Stimulated activated CD4-positive, alpha-beta T cell treated with anti-CD3 and anti-CD28 coated beads, Interleukin-2, amount 100 ng/mL, for 24 hours (primary cell): ENCODE measurements at regions not wholly inside any gene's neighbourhood (a gene's known extent, or its start where the extent isn't known, plus 50 kb on each side); places are given as distances from the start of the nearest gene placed in this dataset.
"Not testable (repeated sequence)": the region's sequence is repeated elsewhere in the genome, so short reads cannot be mapped to it uniquely, and the experiment has no call there.

Source experiments
- DNase-seq, 2 donors: peaks; one replicate each; pipeline ENCODE4 v3.0.0-alpha.2; 2020

DNA sequence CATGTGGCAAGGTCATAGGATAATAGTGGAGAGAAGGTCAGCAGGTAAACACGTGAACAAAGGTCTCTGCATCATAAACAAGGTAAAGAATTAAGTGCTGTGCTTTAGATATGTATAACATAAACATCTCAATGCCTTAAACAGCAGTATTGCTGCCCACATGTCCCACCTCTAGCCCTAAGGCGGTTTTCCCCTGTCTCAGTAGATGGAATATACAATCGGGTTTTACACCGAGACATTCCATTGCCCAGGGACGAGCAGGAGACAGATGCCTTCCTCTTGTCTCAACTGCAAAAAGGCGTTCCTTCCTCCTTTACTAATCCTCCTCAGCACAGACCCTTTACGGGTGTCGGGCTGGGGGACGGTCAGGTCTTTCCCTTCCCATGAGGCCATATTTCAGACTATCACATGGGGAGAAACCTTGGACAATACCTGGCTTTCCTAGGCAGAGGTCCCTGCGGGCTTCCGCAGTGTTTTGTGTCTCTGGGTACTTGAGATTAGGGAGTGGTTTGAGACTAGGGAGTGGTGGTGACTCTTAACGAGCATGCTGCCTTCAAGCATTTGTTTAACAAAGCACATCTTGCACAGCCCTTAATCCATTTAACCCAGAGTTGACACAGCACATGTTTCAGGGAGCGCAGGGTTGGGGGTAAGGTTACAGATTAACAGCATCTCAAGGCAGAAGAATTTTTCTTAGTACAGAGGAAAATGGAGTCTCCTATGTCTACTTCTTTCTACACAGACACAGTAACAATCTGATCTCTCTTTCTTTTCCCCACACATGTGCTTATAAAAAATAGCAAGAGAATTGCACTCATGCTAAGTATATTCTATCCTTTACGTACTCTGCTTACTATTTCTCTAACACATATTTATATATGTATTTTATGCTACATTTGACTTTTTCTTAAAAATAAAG, 347.7 kb upstream of the TMEFF2 start:
- DNase-seq, result not testable (repeated sequence)

DNA sequence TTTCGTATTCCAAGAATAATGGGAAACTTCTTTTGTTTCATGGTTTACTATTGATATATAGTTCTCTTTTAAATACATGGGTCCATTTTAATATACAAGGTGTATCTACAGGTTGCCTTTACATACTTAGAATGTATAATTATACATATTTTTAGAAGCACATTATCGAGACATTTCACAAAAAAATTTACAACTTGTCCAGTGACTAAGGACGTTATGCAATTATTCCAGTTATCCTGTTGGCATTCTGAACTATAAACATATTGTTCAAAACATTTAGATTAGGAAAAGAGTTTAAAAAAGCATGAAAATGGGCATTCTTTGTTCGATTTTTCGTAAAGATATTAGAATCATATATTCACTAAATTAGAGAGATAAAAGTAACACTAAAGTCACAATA, 344.6 kb upstream of the TMEFF2 start:
- DNase-seq, result no peak

DNA sequence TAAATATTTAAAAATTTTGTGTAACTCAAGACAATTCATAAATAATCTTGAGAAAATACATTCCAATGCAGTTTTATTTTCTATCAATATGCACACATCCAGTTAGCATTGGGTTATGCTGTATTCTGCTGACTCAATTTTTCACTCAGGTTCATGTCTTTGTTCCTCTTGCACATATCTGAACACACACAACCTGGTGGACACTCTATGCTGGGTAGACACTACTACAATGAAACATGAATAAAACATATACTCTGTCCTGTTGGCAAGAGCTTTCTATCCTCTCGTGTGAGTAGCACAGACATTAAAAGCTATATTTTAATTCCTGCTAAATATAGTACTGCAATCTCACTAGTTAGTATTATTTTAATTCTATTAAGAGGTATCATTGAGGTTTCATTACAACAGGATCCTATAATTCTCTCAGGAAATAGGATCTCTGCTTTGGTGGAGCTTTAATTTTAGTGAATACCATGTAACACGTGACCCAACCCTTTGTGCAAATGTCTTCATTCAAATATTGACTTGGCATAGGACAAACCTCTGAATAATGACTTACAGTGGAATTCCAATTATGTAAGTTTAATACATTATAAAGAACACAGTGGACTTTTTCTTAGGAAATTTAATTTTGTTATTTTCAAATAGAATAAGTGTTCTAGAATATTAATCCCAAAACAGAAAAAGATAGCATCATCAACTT, 342.3 kb upstream of the TMEFF2 start:
- DNase-seq, result no peak

DNA sequence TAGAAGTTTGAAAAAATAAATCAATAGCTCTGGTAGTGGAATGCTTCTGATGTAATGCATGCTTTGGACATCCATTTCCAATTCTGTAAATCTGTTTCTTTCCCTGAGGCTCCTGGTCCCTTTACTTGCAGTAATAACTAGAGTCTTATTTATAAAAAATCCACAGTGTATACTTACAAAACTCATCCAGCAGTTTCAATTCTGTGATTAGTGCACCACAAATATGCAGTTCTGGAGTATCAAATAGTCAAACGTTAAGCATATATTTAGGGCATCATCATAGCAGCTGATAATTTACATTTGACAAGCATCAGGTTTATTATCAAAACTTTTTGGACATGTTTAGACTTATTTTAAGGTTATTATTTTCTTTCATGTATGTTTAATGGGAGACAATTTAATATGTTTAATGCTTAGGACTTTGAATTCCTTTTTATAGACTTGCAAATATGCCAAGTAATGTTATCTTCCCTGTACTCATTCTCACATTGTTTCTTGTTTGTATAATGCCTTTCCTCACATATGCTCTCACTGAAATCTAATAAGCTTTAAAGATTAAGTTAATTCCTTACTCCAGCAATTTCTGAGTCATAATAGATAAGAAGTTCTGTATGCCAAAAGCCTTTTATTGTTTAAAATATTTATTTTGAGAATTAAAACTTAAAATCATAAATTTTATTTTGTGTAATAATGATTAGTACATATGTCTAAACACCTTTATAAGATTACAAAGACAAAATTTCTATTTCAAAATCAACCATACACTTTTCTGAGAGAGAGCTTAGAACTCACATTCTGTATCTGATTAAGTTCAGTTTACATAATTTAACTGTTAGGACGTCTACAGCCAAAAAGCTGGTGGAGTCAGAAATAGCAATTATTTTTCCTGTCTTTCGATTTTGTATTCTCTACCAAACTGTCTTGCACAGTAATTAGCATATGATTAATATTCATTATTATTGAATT, 341.5 kb upstream of the TMEFF2 start:
- no peak for DNase-seq

DNA sequence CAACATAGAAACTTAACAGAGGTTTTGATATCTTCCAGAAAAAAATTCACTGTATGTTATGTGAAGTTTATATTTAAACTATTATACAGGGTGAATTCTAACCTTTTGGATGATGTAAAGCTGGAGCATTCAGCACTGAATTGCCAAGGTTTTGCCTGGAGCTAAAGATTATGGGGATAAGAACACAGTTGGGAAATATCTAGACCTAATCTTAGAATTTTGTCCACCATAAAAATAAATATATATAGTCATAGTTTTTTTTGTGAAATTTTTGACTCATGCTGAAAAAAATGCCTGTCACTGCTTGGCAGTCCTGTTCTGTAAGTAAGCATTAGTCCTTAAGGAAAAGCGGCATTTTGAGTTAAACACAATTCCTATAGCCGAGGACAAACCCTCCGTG, 339.3 kb upstream of the TMEFF2 start:
- no peak for DNase-seq

DNA sequence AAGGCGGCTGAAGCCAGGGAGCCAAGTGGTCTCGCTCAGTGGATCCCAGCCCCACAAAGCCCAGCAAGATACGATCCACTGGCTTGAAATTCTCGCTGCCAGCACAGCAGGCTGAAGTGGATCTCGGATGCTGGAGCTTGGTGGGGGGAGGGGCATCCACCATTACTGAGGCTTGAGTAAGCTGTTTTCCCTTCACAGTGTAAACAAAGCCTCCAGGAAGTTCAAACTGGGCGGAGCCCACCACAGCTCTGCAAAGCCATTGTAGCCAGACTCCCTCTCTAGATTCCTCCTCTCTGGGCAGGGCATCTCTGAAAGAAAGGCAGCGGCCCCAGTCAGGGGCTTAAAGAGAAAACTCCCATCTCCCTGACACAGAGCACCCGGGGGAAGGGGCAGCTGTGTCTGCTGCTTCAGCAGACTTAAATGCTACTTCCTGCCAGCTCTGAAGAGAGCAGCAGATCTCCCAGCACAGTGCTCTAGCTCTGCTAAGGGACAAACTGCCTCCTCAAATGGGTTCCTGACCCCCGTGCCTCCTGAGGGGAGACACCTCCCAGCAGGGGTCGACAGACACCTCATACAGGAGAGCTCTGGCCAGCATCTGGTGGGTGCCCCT, 330.0 kb upstream of the TMEFF2 start:
- DNase-seq, result not testable (repeated sequence)

DNA sequence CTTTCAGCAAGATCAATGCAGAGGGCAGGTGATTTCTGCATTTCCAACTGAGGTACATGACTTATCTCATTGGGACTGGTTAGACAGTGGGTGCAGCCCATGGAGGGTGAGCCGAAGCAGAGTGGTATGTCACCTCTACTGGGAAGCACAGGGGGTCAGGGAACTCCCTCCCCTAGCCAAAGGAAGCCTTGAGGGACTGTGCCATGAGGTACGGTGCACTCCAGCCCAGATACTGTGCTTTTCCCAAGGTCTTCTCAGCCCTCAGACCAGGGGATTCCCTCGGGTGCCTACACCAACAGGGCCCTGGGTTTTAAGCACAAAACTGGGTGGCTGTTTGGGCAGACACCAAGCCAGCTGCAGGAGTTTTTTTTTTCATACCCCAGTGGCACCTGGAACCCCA, 329.5 kb upstream of the TMEFF2 start:
- not testable (repeated sequence) for DNase-seq

DNA sequence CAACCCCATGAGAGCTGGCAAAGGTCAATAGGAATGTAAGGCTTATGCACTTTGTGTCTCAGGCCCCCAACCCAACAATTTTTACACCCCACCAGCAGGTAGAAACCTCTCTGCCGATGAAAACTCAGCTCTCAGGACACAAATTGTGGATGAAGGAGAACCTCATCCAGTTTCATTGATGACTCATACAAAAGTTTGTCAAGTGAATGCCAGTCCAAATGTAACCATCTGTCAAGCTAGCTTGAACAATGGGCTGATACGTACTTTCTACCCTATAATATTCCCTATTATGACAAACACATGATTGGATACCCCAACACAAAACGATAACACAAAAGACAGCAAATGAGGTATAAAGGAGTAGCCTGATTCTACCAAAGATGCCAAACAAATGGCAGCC, 321.2 kb upstream of the TMEFF2 start:
- no peak for DNase-seq

DNA sequence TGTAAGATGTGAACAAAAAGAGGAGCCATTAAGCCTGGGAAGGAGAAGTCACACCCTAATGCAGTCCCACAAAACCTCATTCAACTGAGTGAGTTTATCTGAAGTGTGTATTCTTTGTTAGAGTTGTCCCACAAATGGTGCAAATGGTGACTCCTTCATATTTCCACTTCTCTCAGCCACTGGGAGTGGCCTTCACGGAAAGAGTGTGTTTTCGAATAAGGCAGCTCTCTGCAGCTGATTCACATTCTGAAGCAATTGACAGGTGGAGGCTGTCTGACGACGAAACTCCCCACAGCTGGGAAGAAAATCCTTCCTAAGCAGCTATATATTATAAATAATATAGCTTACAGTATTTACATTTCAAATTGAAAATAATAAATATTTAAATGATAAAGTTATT, 318.8 kb upstream of the TMEFF2 start:
- DNase-seq, result no peak

DNA sequence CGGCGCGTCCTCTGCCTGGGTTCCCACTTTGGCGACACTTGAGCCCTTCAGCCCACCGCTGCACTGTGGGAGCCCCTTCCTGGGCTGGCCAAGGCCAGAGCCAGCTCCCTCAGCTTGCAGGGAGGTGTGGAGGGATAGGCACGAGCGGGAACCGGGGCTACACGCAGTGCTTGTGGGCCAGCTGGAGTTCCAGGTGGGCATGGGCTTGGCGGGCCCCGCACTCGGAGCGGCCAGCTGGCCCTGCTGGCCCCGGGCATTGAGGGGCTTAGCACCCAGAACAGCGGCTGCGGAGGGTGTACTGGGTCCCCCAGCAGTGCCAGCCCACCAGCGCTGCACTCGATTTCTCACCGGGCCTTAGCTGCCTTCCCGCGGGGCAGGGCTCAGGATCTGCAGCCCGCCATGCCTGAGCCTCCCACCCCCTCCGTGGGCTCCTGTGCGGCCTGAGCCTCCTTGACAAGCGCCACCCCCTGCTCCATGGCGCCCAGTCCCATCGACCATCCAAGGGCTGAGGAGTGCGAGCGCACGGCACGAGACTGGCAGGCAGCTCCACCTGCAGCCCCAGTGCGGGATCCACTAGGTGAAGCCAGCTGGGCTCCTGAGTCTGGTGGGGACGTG, 313.2 kb upstream of the TMEFF2 start:
- DNase-seq, result not testable (repeated sequence)

DNA sequence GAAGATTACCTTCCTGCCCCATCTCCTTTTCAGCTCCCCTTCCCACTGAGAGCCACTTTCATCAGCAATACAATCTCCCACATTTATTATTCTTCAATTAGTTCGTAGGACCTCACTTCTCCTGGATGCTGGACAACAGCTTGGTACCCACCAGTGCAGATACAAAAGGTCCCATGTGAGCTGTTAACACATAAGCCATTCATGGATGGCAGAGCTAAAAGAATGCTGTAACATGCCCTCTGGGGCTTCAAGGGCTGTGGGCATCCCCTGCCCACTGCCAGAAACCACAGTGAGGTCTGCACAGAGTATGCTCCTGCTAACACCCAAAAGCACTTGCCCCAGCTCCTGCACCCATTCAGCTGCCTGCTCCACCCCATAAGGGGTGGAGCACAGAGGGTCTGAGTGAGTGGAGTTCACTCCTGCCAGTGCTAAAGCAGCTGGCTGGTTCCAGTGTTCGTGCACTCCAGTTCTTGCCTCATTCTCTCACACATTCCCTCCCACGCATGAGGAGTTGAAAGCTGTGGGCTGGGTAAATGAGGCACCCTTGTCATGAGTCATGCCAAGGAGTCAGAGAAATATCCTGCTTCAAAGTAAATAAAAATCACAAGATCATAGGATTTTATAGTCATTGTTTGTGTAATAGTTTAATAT, 305.9 kb upstream of the TMEFF2 start:
- peak; percentile 8 to 22 for DNase-seq

DNA sequence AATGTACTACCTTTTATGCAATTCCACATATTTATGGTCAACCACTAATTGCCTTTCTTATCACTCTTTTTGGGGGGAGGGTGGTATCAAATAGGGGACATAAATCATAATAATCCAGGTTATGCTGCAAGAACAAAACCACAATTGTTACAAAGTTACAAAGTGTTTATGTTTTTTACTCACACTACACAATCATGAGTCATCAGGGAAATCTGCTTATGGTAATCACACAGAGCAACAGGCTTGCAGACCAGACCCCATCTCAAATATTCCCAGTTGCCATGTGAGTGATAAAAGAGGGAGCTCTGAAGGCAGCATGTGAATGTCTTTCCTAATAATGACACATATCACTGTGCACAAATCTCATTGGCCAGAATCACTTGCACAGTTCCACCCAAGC, 304.7 kb upstream of the TMEFF2 start:
- no peak for DNase-seq

DNA sequence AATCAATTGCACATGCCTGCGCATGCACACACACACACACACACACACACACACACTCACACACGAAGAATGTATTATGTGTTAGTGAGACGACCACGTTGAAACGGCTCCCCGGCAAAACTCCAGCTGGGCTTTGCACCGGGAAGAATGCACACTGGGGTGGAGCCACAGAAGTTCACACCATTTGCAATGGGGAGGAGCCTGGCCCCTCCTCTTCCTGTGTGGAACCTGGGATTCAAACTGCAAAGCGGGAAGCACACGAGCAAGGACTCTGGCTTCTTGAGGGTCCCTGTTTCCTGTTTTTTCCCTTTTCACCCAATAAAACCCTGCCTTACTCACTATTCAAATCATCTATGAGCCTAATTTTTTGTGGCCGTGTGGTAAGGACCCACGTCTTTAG, 304.0 kb upstream of the TMEFF2 start:
- DNase-seq, result no peak

DNA sequence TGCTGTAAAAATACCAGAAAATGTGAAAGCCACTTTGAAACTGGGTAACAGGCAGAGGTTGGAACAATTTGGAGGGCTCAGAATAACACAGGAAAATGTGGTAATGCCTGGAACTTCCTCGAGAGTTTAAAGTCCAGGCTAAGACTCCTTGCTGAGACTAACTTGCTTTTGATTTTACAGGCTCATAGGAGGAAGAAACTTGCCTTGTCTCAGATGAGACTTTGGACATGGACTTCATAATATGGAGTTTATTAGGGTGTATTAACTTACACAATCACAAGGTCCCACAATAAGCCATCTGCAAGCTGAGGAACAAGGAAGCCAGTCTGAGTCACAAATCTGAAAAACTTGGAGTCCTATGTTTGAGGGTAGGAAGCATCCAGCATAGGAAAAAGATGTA, 293.4 kb upstream of the TMEFF2 start:
- DNase-seq, result not testable (repeated sequence)

DNA sequence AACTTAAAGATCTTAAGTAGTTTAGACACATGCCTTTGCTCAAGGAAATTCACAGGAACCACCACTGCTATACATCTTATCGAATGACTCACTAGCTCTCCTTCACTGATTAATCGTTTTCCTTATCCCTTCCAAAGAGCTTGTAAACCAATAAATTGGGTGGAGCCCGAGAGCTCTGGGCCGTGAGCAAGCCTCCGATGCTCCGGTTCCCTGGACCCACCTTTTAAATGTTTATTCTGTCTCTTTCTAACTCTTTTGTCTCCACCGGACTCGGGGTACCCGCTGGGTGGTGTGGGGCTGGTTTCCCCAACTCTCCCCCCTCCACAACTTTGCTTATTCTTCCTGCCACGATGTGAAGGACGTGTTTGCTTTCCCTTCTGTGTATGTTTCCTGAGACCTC, 292.9 kb upstream of the TMEFF2 start:
- DNase-seq, result no peak

DNA sequence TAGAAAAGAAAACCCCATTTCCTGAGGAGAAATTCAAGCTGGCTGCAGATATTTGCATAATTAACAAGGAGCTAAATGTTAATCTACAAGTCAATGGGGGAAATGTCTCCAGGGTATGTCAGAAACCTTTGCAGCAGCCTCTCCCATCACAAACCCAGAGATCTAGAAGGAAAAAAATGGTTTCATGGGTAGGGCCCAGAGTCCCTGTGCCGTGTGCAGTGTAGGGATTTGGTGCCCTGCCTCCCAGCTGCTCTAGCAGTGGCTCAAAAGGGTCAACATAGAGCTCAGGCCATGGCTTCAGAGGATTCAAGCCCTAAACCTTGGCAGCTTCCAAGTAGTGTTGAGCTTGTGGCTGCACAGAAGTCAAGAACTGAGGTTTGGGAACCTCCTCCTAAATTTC, 290.2 kb upstream of the TMEFF2 start:
- no peak for DNase-seq

DNA sequence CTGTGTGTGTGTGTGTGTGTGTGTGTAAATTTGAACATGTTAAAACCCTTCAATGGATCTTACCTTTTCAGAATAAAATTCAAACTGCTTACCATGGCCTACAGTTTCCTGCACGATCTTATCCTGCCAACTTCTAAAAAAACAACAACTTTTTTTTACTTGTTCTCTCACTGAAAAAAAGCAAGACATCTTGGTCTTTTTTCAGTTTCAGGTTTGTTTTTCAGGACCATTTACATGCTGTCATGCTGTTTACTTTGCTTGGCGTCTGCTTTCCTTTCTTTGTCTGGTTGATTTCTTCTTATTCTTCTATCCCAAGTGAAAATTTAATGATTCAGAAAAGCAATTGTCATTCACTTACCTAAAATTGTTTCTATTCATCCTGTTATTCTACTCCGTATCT, 286.3 kb upstream of the TMEFF2 start:
- no peak for DNase-seq

DNA sequence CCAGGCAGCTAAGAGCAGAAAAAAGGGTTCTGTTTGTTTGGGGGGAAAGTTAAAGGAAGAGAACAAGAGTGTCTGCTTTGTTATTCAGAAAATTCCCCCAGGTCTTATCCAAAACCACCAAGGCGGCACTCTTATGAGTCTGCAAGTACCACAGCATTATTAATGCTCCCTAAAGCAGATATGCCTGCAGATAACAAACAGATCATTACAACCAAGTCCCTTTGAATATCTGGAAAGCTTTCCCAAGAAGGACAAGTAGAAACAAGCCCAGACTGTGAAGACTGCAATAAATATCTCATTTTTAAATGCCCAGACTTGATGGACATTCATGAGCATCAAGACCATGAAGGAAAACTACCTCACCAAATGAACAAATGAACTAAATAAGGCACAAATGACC, 278.6 kb upstream of the TMEFF2 start:
- no peak for DNase-seq

DNA sequence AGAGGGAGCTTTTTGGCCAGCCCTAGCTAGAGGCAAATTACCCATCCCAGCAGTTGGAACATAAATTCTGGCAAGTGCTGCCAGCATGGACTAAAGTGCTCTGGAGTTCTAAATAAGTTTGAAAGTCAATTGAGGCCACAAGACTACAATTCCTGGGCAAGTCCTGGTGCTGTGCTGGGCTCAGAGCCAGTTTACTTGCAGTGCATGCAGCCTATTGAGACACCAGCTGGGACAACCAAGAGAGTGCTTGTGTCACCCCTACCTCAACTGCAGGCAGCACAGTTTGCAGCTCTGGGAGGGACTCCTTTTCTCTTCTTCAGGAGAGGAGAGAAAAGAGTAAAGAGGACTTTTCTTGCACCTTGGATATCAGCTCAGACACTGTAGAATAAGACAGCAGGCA, 277.2 kb upstream of the TMEFF2 start:
- DNase-seq, result no peak

DNA sequence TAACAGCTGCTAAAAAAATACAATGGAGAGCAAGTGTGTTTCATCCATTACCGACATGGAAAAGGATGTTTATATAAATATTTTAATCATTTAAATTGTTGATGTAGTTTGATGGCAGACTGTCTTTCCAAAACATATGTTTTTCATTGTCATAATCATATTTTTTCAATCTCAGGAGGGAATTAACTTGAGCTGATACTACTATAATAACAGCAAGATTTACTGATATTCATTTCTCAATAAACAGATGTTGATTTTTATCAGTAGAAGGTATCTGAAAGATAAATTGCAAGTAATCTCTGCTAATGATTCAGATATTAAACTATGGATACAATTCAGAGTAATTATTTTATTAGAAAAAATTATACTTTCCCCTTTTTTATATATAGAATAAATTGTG, 274.9 kb upstream of the TMEFF2 start:
- no peak for DNase-seq

DNA sequence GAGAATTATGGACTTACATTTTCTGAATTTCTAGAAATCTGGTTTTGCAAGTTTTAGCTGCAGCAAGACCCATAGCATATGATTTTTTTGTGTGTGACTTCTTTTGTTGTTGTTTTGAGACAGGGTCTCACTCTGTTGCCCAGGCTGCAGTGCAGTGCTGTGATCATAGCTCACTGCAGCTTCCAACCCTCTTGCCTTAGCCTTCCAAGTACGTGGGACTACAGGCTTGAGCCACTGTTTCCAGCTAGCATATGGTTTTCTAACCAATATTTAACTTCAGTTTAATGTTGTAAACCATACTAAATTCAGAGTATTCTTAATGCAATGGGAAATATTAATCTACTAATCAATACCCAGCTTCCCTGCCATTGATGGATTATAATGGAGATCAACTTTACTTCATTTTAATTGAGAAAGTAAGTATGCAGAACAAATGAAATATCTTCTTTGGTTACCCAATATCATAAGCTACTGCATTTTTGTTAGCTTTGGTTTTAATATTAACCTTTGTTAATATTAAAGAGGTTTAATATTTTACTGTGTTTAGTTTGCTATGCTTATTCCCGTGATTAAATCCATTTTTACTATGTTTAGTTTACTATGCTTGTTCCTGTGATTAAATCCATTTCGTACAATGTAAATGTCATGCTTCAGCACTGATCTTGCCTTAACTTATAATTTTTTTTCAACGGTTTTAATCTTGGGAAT, 273.4 kb upstream of the TMEFF2 start:
- DNase-seq, result no peak
